GM12874 (cell line): ENCODE measurements at regions not wholly inside any gene's neighbourhood (a gene's known extent, or its start where the extent isn't known, plus 50 kb on each side); places are given as distances from the start of the nearest gene placed in this dataset.

Experiments
- CTCF ChIP-seq: IDR thresholded peaks from 2 replicates; pipeline ENCODE4 v1.5.1; 2011; ENCODE audit warnings: low read depth, mild to moderate bottlenecking, control low read depth, low read length, moderate library complexity; ENCODE audit not compliant: insufficient read depth

DNA sequence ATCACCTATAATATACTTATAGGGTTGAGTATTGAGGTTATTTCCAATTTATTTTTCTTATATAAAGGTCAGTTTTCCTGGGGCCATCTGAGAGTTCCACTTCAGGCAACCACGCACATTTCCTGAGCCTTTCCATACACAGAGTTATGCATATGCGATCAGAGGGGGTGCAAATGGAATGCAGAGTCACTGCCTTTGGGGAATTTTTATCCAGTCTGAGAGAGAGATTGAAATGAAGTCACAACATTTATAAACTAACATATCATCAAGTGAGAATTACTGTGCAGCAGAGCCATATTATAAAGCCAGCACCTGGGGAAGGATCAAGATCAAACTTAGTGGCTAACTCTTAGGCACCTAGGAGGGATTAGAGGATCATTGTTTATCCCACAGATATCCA lies 299.9 kb upstream of the PLXNA2 start:
- TF ChIP-seq CTCF = no peak

GRCh38 chr1:208544794-208545193 lies 300.6 kb upstream of the PLXNA2 start:
- no peak for TF ChIP-seq CTCF

DNA sequence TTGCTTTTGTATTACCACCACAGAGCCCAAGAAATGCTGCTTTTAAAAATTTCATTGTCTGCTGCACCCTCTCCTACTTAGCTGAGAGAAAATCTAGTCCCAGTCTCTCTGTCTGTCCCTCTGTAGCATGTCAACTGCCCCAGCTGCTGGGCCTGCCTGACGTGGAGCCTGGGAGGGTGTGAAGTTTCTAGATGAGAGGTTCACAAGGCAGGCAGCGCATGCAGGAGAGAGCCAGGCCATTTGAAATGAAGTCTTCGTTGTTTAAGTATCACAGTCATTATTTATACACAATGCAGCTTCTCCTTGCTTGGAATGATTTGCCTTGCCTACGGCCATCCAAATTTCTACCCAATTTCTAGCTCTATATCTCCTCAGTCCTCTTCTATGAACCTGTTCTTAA lies 306.8 kb upstream of the PLXNA2 start:
- TF ChIP-seq CTCF = no peak

- TF ChIP-seq CTCF = no peak
Observed at GRCh38 chr1:208551633-208552320, 307.6 kb upstream of the PLXNA2 start.

DNA sequence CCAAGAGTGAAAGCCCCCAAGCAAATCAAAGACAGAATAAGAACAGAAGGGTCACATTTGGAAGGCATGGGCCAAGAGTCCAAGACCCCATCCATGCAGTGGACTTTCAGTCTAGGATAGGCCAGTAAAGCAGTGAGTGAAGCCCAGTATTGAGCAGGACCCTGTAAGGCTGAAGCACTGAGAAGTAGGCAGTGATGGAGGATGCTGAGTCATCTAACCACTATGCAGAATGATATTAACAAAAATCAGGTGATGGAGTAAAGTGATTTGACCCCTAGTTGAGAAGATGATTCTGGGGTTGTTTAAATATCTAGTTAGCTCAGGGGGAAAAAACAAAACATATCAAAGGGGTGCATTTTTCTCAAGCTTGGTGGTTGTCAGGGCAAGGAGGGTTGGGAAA lies 308.7 kb upstream of the PLXNA2 start:
- TF ChIP-seq CTCF = no peak

- TF ChIP-seq CTCF = no peak
Observed at GRCh38 chr1:208556461-208556860, 312.3 kb upstream of the PLXNA2 start.

DNA sequence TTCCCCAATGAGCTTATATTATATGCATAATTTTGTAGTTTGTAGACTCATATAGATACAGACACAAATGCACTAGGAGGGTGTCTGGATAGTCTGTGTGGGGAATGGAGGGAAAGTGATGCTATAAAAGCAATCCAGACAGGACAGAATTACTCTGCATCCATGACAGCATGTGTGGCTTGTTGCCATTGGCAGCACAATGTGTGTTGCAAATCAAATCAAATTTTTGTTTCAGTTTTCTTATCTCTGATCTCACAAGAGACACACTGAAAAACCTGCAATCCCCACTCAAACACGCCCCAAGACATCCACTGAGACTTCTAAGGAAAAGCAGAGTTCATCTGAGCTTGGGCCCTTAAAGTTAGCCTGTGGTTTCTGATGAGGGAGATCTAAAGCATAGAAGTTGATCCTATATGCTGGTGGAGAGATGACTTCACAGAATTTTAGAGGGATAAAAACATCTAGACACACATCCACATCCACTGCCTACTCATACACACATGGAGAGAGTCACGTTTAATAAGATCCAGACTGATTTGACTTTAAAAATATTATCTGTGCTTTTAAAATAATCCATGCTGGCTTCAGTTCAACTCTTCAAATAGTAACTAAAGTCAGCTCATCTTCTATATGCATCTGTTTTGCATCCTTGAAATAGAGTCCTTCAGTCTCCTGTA lies 313.0 kb upstream of the PLXNA2 start:
- no peak for TF ChIP-seq CTCF
